Endodermal cell (in vitro differentiated cells): ENCODE measurements at regions not wholly inside any gene's neighbourhood (a gene's known extent, or its start where the extent isn't known, plus 50 kb on each side); places are given as distances from the start of the nearest gene placed in this dataset.
"Not testable (repeated sequence)": the region's sequence is repeated elsewhere in the genome, so short reads cannot be mapped to it uniquely, and the experiment has no call there.

Experiments
- DNase-seq: peaks from one replicate; pipeline ENCODE4 v3.0.0-alpha.2; 2017
- H3K27ac ChIP-seq: 2 replicates; pipeline ENCODE4 v1.5.1; 2013; ENCODE audit warnings: mild to moderate bottlenecking, low read depth, low read length, moderate library complexity
- H3K27me3 ChIP-seq: 2 replicates; pipeline ENCODE4 v1.6.1; 2013; ENCODE audit warnings: mild to moderate bottlenecking, low read length, moderate library complexity; ENCODE audit not compliant: insufficient read depth, control insufficient read depth, poor library complexity, severe bottlenecking
- H3K36me3 ChIP-seq: 2 replicates; pipeline ENCODE4 v1.7.0; 2013; ENCODE audit warnings: mild to moderate bottlenecking, low read length, moderate library complexity; ENCODE audit not compliant: control insufficient read depth, insufficient read depth
- H3K4me1 ChIP-seq: one replicate; pipeline ENCODE4 v1.7.0; 2013; ENCODE audit warnings: low read length; ENCODE audit not compliant: control insufficient read depth, insufficient read depth
- H3K4me3 ChIP-seq: 2 replicates; pipeline ENCODE4 v1.5.1; 2013; ENCODE audit warnings: mild to moderate bottlenecking, low read length, moderate library complexity
- H3K9ac ChIP-seq: 2 replicates; pipeline ENCODE4 v1.6.1; 2013; ENCODE audit warnings: mild to moderate bottlenecking, low read length, moderate library complexity; ENCODE audit not compliant: poor library complexity, severe bottlenecking; ENCODE audit errors: extremely low read depth
- H3K9me3 ChIP-seq: 2 replicates; pipeline ENCODE4 v1.6.1; 2013; ENCODE audit warnings: mild to moderate bottlenecking, low read length, moderate library complexity; ENCODE audit not compliant: control insufficient read depth
- H3K27ac Mint-ChIP-seq: 2 replicates; pipeline ENCODE4 v1.8.0; 2020; ENCODE audit warnings: mixed read lengths
- H3K27me3 Mint-ChIP-seq: 2 replicates; pipeline ENCODE4 v1.8.0; 2021; ENCODE audit warnings: mild to moderate bottlenecking, mixed read lengths; ENCODE audit not compliant: insufficient read depth
- H3K36me3 Mint-ChIP-seq: 2 replicates; pipeline ENCODE4 v1.8.0; 2020; ENCODE audit warnings: low read depth, mixed read lengths
- H3K4me1 Mint-ChIP-seq: 2 replicates; pipeline ENCODE4 v1.8.0; 2020; ENCODE audit warnings: mixed read lengths
- H3K4me3 Mint-ChIP-seq: 2 replicates; pipeline ENCODE4 v1.8.0; 2020; ENCODE audit warnings: mild to moderate bottlenecking, moderate library complexity, mixed read lengths
- H3K9me3 Mint-ChIP-seq: 2 replicates; pipeline ENCODE4 v1.8.0; 2020; ENCODE audit warnings: mild to moderate bottlenecking, mixed read lengths
- CTCF ChIP-seq: fragments of 200-600 bp; sonication (generic); conservative IDR thresholded peaks from 2 replicates; pipeline ENCODE4 v1.5.0; 2021; ENCODE audit warnings: antibody characterized with exemption, mild to moderate bottlenecking
- WGBS, 2 experiments: methylation state at CpG; one replicate each; pipeline versions ENCODE4 v1.1.5 to v1.1.7; 2013; ENCODE audit warnings: missing lambda C conversion rate in 2 of 2, mixed read lengths in 1 of 2; ENCODE audit not compliant: insufficient coverage in 1 of 2, insufficient read length in 1 of 2; 5-methylcytosine and 5-hydroxymethylcytosine counted together

GRCh38 chr1:207196135-207196534 lies 92.1 kb downstream of the C4BPA start:
- H3K4me1 Mint-ChIP-seq, H3K4me1 ChIP-seq, H3K36me3 Mint-ChIP-seq, H3K9me3 ChIP-seq, H3K27ac ChIP-seq, H3K27ac Mint-ChIP-seq, H3K36me3 ChIP-seq, H3K27me3 ChIP-seq, H3K4me3 Mint-ChIP-seq, DNase-seq, H3K27me3 Mint-ChIP-seq, H3K4me3 ChIP-seq, H3K9ac ChIP-seq: not testable (repeated sequence)
- H3K9me3 Mint-ChIP-seq = peaks cover 13% of the 10 kb centered on the region
- 87 to 89% methylated on average over 5 to 7 of the region's 7 CpGs for WGBS, 2 experiments

DNA sequence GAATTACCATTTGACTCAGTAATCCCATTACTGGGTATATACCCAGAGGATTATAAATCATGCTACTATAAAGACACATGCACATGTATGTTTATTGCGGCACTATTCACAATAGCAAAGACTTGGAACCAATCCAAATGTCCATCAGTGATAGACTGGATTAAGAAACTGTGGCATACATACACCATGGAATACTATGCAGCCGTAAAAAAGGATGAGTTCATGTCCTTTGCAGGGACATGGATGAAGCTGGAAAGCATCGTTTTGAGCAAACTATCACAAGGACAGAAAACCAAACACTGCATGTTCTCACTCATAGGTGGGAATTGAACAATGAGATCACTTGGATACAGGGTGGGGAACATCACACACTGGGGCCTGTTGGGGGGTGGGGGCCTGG lies 97.5 kb downstream of the C4BPA start:
- H3K9ac ChIP-seq, H3K4me1 ChIP-seq, H3K27ac ChIP-seq, H3K4me1 Mint-ChIP-seq, H3K27me3 Mint-ChIP-seq, H3K27me3 ChIP-seq, H3K9me3 ChIP-seq, H3K4me3 ChIP-seq, H3K36me3 ChIP-seq, H3K4me3 Mint-ChIP-seq, H3K27ac Mint-ChIP-seq, DNase-seq, H3K36me3 Mint-ChIP-seq: not testable (repeated sequence)
- 86 to 90% methylated on average over 2 to 3 of the region's 3 CpGs for WGBS, 2 experiments
- H3K9me3 Mint-ChIP-seq = peaks cover 21% of the 10 kb centered on the region

- H3K27ac Mint-ChIP-seq = no peak overlapping the region
Measured at GRCh38 chr1:207202480-207202879, 98.4 kb downstream of the C4BPA start.

GRCh38 chr1:207203541-207203940 lies 99.5 kb downstream of the C4BPA start:
- Mint-ChIP-seq H3K4me1 (no peaks in the 10 kb centered on the region), H3K27me3 (peaks cover 3% of the 10 kb centered on the region), H3K4me3 (no peak overlapping the region), H3K9me3 (peaks cover 32% of the 10 kb centered on the region), H3K27ac (no peak overlapping the region), H3K36me3 (peaks cover 4% of the 10 kb centered on the region)
- no peaks in the 10 kb centered on the region for H3K27me3 ChIP-seq
- H3K9ac ChIP-seq = no peak overlapping the region
- 92% methylated on average over 1 of the region's 1 CpG; no CpG with 5 or more reads in 1 of the 2 experiments for WGBS, 2 experiments
- TF ChIP-seq CTCF = no peak
- no peak overlapping the region for H3K4me3 ChIP-seq
- H3K36me3 ChIP-seq = no peaks in the 10 kb centered on the region
- no peaks in the 10 kb centered on the region for H3K4me1 ChIP-seq
- DNase-seq = no peak
- H3K9me3 ChIP-seq = peaks cover 5% of the 10 kb centered on the region
- H3K27ac ChIP-seq = no peak overlapping the region

More at GRCh38 chr1:207202480-207202879, 98.4 kb downstream of the C4BPA start:
- no peak for DNase-seq
- 85 to 89% methylated on average over 3 of the region's 3 CpGs for WGBS, 2 experiments
- Mint-ChIP-seq H3K27me3 (peaks cover 4% of the 10 kb centered on the region), H3K36me3 (peaks cover 4% of the 10 kb centered on the region), H3K9me3 (peaks cover 26% of the 10 kb centered on the region), H3K4me1 (no peaks in the 10 kb centered on the region), H3K4me3 (no peak overlapping the region)
- no peaks in the 10 kb centered on the region for H3K36me3 ChIP-seq
- H3K9ac ChIP-seq = no peak overlapping the region
- no peak for TF ChIP-seq CTCF
- H3K27ac ChIP-seq = no peak overlapping the region
- peaks cover 5% of the 10 kb centered on the region for H3K9me3 ChIP-seq
- H3K27me3 ChIP-seq = no peaks in the 10 kb centered on the region
- H3K4me3 ChIP-seq = no peak overlapping the region
- no peaks in the 10 kb centered on the region for H3K4me1 ChIP-seq
